CD4-positive, alpha-beta T cell (primary cell): ENCODE measurements at regions not wholly inside any gene's neighbourhood (a gene's known extent, or its start where the extent isn't known, plus 50 kb on each side); places are given as distances from the start of the nearest gene placed in this dataset.

ENCODE experiments used
- ATAC-seq: fragments of 200-7000 bp; cut with Tn5 transposase; one replicate; pipeline ENCODE4 v1.10.0; 2022; ENCODE audit warnings: mild to moderate bottlenecking; ENCODE audit not compliant: poor library complexity
- CTCF ChIA-PET: fragments of 350-600 bp; sonication (Branson Sonifier 250); formaldehyde crosslinking; loops from one replicate; lab custom pipeline; 2021; ENCODE audit warnings: antibody characterized with exemption, inconsistent platforms; lab: Charles Lee
- POLR2A ChIA-PET: fragments of 350-600 bp; sonication (Branson Sonifier 250); formaldehyde crosslinking; loops from one replicate; lab custom pipeline; 2021; ENCODE audit warnings: antibody characterized with exemption, inconsistent platforms; lab: Charles Lee
- DNase-seq, 14 experiments: peaks; one replicate each; pipeline ENCODE4 v3.0.0-alpha.2; 2013 to 2020; ENCODE audit warnings: mixed read lengths in 2 of 14
- H3K27ac ChIP-seq, 2 donors: one replicate each; pipeline versions ENCODE4 v1.5.1 to v1.7.0; 2013; ENCODE audit warnings: low read length in 2 of 2, low read depth in 1 of 2, mild to moderate bottlenecking in 1 of 2
- H3K27me3 ChIP-seq, 2 experiments: 1 replicate in 1 of 2; 2 replicates in 1 of 2; pipeline versions ENCODE4 v1.6.1 to v1.7.0; 2013; ENCODE audit warnings: low read length in 2 of 2, control low read depth in 1 of 2, mild to moderate bottlenecking in 1 of 2, moderate library complexity in 1 of 2; ENCODE audit not compliant: insufficient read depth in 2 of 2, control insufficient read depth in 1 of 2
- H3K36me3 ChIP-seq: one replicate; pipeline ENCODE4 v1.6.1; 2013; ENCODE audit warnings: low read length, control low read depth; ENCODE audit not compliant: insufficient read depth
- H3K4me1 ChIP-seq: one replicate; pipeline ENCODE4 v1.6.1; 2013; ENCODE audit warnings: low read length, control low read depth; ENCODE audit not compliant: insufficient read depth
- H3K4me3 ChIP-seq: one replicate; pipeline ENCODE4 v1.5.1; 2013; ENCODE audit warnings: mild to moderate bottlenecking, low read length, moderate library complexity
- H3K9me3 ChIP-seq, 2 experiments: 1 replicate in 1 of 2; 2 replicates in 1 of 2; pipeline versions ENCODE4 v1.6.1 to v1.7.0; 2013; ENCODE audit warnings: low read length in 2 of 2, mild to moderate bottlenecking in 2 of 2, control low read depth in 1 of 2, moderate library complexity in 1 of 2; ENCODE audit not compliant: control insufficient read depth in 1 of 2, insufficient read depth in 1 of 2
- H3K27ac Mint-ChIP-seq: one replicate; pipeline ENCODE4 v1.8.0; 2020; ENCODE audit warnings: mixed read lengths
- H3K27me3 Mint-ChIP-seq: one replicate; pipeline ENCODE4 v1.8.0; 2021; ENCODE audit warnings: mixed read lengths
- H3K36me3 Mint-ChIP-seq: one replicate; pipeline ENCODE4 v1.8.0; 2021; ENCODE audit warnings: low read depth, mixed read lengths
- H3K4me1 Mint-ChIP-seq: one replicate; pipeline ENCODE4 v1.8.0; 2021; ENCODE audit warnings: low read depth, mixed read lengths
- H3K4me3 Mint-ChIP-seq: one replicate; pipeline ENCODE4 v1.8.0; 2020; ENCODE audit warnings: mild to moderate bottlenecking, mixed read lengths
- H3K9me3 Mint-ChIP-seq: one replicate; pipeline ENCODE4 v1.8.0; 2020; ENCODE audit warnings: mixed read lengths
- intact Hi-C, 2 experiments: fragments of 100-400 bp; cut with DNase I in 1 of 2; cut with micrococcal nuclease in 1 of 2; formaldehyde crosslinking; loops; one replicate each; pipeline versions ENCODE4 v1.15.1 to v1.9.0; 2023 to 2025; cut with DNase I, micrococcal nuclease
- TF ChIP-seq, protein P1 (sequence below): fragments of 200-600 bp; IDR thresholded peaks from one replicate; pipeline ENCODE4 v1.8.0; 2022; ENCODE audit warnings: antibody characterized with exemption, mild to moderate bottlenecking

DNA sequence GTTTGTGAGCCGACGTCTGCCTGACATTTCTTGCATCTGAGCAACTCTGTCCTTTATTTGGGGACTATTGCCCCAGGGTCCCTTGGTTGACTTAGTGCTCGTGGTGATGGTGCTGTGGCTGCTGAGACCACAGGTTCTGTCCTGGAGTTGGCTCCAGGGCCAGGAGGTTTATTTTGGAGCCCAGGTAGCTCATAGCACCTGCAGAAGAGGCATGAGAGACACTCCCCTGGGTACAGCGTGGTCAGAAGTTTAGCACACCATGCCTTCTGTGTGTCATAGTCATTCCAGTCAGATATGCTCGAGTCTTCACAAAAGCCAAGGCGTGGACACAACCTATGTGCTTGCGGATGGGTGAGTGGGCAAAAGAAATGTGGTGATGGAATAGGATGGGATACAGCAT is 496.9 kb downstream of the TCERG1L start:
- CTCF ChIA-PET = no interaction called here

DNA sequence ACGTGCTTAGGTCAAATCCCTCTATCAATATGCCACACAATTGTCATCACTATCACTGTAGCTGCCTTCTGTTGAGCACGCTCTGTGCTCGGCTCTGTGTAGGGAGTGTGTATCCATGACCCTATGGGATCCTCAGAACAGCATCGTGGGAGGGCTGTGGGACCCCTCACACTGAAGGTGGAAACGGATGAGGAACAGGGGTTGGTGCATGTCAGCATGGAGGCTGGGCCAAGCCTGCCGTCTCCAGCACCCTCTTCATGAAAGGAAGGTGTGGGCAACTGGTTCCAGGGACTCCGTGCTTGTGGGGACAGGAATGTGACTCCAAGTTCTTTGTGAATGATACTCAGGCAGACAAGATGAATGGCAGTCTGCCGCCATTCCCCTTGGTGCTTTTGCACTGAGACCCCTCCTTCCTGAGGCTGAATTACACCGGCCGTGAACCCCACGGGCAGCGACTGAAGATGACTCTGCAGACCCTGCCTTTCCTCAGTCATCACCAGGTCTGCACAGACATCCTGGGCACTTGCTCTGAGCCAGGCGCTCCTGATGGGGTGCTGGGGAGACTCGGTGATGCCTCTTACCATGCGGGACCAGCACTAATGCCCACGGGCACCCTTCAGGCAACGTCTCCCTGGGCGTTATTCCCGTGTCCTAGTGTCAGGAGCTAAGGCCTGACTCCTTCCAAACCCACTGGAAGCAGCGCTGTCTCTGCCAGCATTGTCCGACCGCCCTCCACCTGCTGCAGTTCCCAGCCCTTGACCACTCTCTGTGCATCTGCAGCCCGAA is 495.2 kb downstream of the TCERG1L start:
- Mint-ChIP-seq H3K27ac (no peak overlapping the region), H3K4me3 (no peak overlapping the region), H3K9me3 (peaks cover 4% of the 10 kb centered on the region), H3K27me3 (no peaks in the 10 kb centered on the region), H3K36me3 (no peaks in the 10 kb centered on the region), H3K4me1 (no peaks in the 10 kb centered on the region)
- H3K4me1 ChIP-seq = no peaks in the 10 kb centered on the region
- ATAC-seq (no peak), DNase-seq (no peak)
- intact Hi-C loops = no loop called here
- POLR2A ChIA-PET = no interaction called here
- H3K36me3 ChIP-seq = no peaks in the 10 kb centered on the region
- TF ChIP-seq, protein P1, sequence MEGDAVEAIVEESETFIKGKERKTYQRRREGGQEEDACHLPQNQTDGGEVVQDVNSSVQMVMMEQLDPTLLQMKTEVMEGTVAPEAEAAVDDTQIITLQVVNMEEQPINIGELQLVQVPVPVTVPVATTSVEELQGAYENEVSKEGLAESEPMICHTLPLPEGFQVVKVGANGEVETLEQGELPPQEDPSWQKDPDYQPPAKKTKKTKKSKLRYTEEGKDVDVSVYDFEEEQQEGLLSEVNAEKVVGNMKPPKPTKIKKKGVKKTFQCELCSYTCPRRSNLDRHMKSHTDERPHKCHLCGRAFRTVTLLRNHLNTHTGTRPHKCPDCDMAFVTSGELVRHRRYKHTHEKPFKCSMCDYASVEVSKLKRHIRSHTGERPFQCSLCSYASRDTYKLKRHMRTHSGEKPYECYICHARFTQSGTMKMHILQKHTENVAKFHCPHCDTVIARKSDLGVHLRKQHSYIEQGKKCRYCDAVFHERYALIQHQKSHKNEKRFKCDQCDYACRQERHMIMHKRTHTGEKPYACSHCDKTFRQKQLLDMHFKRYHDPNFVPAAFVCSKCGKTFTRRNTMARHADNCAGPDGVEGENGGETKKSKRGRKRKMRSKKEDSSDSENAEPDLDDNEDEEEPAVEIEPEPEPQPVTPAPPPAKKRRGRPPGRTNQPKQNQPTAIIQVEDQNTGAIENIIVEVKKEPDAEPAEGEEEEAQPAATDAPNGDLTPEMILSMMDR = no peak
- CTCF ChIA-PET = no interaction called here
- H3K9me3 ChIP-seq = peaks cover 0 to 27% of the 10 kb centered on the region in 2 experiments
- H3K27me3 ChIP-seq = no peaks in the 10 kb centered on the region
- no peak overlapping the region for H3K27ac ChIP-seq
- no peak overlapping the region for H3K4me3 ChIP-seq

More for the DNA sequence above, 496.9 kb downstream of the TCERG1L start:
- TF ChIP-seq, protein P1 = no peak
- H3K9me3 Mint-ChIP-seq = peaks cover 4% of the 10 kb centered on the region
- Histone ChIP-seq H3K36me3 (no peaks in the 10 kb centered on the region), H3K27ac (no peak overlapping the region), H3K9me3 (peaks cover 0 to 38% of the 10 kb centered on the region in 2 experiments), H3K4me3 (no peak overlapping the region), H3K4me1 (no peaks in the 10 kb centered on the region), H3K27me3 (no peaks in the 10 kb centered on the region)
- H3K4me1 Mint-ChIP-seq = no peaks in the 10 kb centered on the region
- no peaks in the 10 kb centered on the region for H3K27me3 Mint-ChIP-seq
- DNase-seq = no peak
- no peak overlapping the region for H3K4me3 Mint-ChIP-seq
- POLR2A ChIA-PET = no interaction called here
- no peaks in the 10 kb centered on the region for H3K36me3 Mint-ChIP-seq
- no peak for ATAC-seq
- H3K27ac Mint-ChIP-seq = no peak overlapping the region
- intact Hi-C loops = no loop called here

DNA sequence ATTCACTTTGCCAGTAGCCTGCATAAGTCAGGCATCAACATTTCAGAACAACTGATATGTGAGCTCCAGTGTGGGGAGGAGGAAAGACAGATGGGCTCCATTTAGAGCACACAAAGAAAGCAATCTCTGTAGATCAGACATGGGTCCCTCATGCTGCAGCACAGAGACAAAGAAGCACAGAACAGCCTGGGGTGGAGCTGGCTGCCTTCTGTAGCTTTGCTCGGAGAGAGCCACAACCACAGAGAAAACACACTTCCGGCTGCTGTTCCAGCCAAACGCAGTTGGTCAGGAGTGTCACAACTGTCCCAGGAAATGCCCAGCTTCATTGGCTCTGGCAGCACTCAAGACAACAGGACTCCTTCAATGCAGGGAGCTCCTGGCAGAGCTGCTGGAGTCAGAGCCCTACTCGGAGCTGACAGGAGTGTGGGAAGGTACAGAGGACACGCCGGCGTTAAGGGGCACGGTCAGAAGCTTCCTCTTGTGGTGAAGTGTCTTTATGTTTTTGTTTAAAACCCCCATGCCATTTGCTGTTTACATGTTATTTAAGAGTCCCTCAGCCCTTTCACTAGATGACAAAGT is 494.4 kb downstream of the TCERG1L start:
- Mint-ChIP-seq H3K4me1 (no peaks in the 10 kb centered on the region), H3K4me3 (no peak overlapping the region), H3K9me3 (peaks cover 6% of the 10 kb centered on the region), H3K27ac (no peak overlapping the region), H3K36me3 (no peaks in the 10 kb centered on the region), H3K27me3 (no peaks in the 10 kb centered on the region)
- no peak overlapping the region for H3K4me3 ChIP-seq
- ChIA-PET CTCF (no interaction called here), POLR2A (no interaction called here)
- no peaks in the 10 kb centered on the region for H3K4me1 ChIP-seq
- ATAC-seq (no peak), DNase-seq (no peak)
- H3K27ac ChIP-seq = no peak overlapping the region
- no peaks in the 10 kb centered on the region for H3K36me3 ChIP-seq
- TF ChIP-seq, protein P1 = no peak
- intact Hi-C loops = no loop called here
- no peaks in the 10 kb centered on the region for H3K27me3 ChIP-seq
- peaks cover 0 to 25% of the 10 kb centered on the region in 2 experiments for H3K9me3 ChIP-seq
